ENCODE measurements at regions not wholly inside any gene's neighbourhood (a gene's known extent, or its start where the extent isn't known, plus 50 kb on each side); places are given as distances from the start of the nearest gene placed in this dataset.

- H3K4me1 ChIP-seq: no peaks in the 10 kb centered on the region
- H3K4me3 ChIP-seq: no peak overlapping the region
- no peaks in the 10 kb centered on the region for H3K27me3 ChIP-seq
- intact Hi-C loops (cut with DNase I; ENCODE audit: low total_unique reads): no loop called here
- H3K9me3 ChIP-seq: no peaks in the 10 kb centered on the region
- no peak overlapping the region for H3K27ac ChIP-seq
- in situ Hi-C loops (cut with MboI; ENCODE audit: low pct_ligation_motif_present in 1 of 4, low pct_unique_long_range_greater_than_20kb in 1 of 4, low sequenced_read_pairs in 3 of 4): no loop called here
- H3K36me3 ChIP-seq: no peaks in the 10 kb centered on the region
- no peak for DNase-seq
- TF ChIP-seq EP300 (IDR thresholded peaks at IDR 0.05; ENCODE audit: low read depth) (no peak), POLR2AphosphoS5 (IDR thresholded peaks at IDR 0.05) (no peak), POLR2A (IDR thresholded peaks at IDR 0.05) (no peak), CTCF (IDR thresholded peaks at IDR 0.05) (no peak)
- 77% methylated on average over 3 of the region's 3 CpGs; no CpG with 5 or more reads in 1 of the 2 donors for WGBS, 2 donors (ENCODE audit: low coverage in 1 of 2)
Observed at GRCh38 chr17:33436321-33436720, 143.2 kb upstream of the ASIC2 start.

- intact Hi-C loops (cut with DNase I; ENCODE audit: low total_unique reads): no loop called here
- WGBS, 2 donors (ENCODE audit: low coverage in 1 of 2): 47 to 63% methylated on average over 2 of the region's 2 CpGs
- in situ Hi-C loops (cut with MboI; ENCODE audit: low pct_ligation_motif_present in 1 of 4, low pct_unique_long_range_greater_than_20kb in 1 of 4, low sequenced_read_pairs in 3 of 4): no loop called here
Observed at GRCh38 chr17:33438139-33438538, 145.0 kb upstream of the ASIC2 start.

GRCh38 chr17:33438578-33438977, 145.5 kb upstream of the ASIC2 start:
- Histone ChIP-seq H3K27ac (no peak overlapping the region), H3K27me3 (no peaks in the 10 kb centered on the region), H3K36me3 (no peaks in the 10 kb centered on the region), H3K4me1 (no peaks in the 10 kb centered on the region), H3K9me3 (peaks cover 0 to 5% of the 10 kb centered on the region in 2 donors), H3K4me3 (no peak overlapping the region)
- no peak for TF ChIP-seq POLR2A (IDR thresholded peaks at IDR 0.05)
- no peak for TF ChIP-seq CTCF (IDR thresholded peaks at IDR 0.05)
- TF ChIP-seq EP300 (IDR thresholded peaks at IDR 0.05; ENCODE audit: low read depth): no peak
- TF ChIP-seq POLR2AphosphoS5 (IDR thresholded peaks at IDR 0.05): no peak
- no peak for DNase-seq
- in situ Hi-C loops (cut with MboI; ENCODE audit: low pct_ligation_motif_present in 1 of 4, low pct_unique_long_range_greater_than_20kb in 1 of 4, low sequenced_read_pairs in 3 of 4): no loop called here
- 26 to 58% methylated on average over 1 of the region's 1 CpG for WGBS, 2 donors (ENCODE audit: low coverage in 1 of 2)
- intact Hi-C loops (cut with DNase I; ENCODE audit: low total_unique reads): no loop called here

More at GRCh38 chr17:33438139-33438538, 145.0 kb upstream of the ASIC2 start:
- Histone ChIP-seq H3K4me3 (no peak overlapping the region), H3K27me3 (no peaks in the 10 kb centered on the region), H3K27ac (no peak overlapping the region), H3K9me3 (peaks cover 0 to 5% of the 10 kb centered on the region in 2 donors), H3K36me3 (no peaks in the 10 kb centered on the region), H3K4me1 (no peaks in the 10 kb centered on the region)
- TF ChIP-seq EP300 (IDR thresholded peaks at IDR 0.05; ENCODE audit: low read depth): no peak
- no peak for TF ChIP-seq CTCF (IDR thresholded peaks at IDR 0.05)
- TF ChIP-seq POLR2A (IDR thresholded peaks at IDR 0.05): no peak
- no peak for TF ChIP-seq POLR2AphosphoS5 (IDR thresholded peaks at IDR 0.05)
- no peak for DNase-seq

GRCh38 chr17:33442320-33442719, 149.2 kb upstream of the ASIC2 start:
- in situ Hi-C loops (cut with MboI; ENCODE audit: low pct_ligation_motif_present in 1 of 4, low pct_unique_long_range_greater_than_20kb in 1 of 4, low sequenced_read_pairs in 3 of 4): no loop called here
- Histone ChIP-seq H3K4me3 (no peak overlapping the region), H3K9me3 (peaks cover 0 to 5% of the 10 kb centered on the region in 2 donors), H3K36me3 (no peaks in the 10 kb centered on the region), H3K4me1 (no peaks in the 10 kb centered on the region), H3K27ac (no peak overlapping the region), H3K27me3 (no peaks in the 10 kb centered on the region)
- intact Hi-C loops (cut with DNase I; ENCODE audit: low total_unique reads): no loop called here
- DNase-seq: no peak
- TF ChIP-seq POLR2AphosphoS5 (IDR thresholded peaks at IDR 0.05): no peak
- TF ChIP-seq CTCF (IDR thresholded peaks at IDR 0.05): no peak
- WGBS, 2 donors (ENCODE audit: low coverage in 1 of 2): 91% methylated on average over 1 of the region's 1 CpG

Measured in transverse colon (tissue), 4 donors.